Body of pancreas (tissue), 4 donors: ENCODE measurements at regions not wholly inside any gene's neighbourhood (a gene's known extent, or its start where the extent isn't known, plus 50 kb on each side); places are given as distances from the start of the nearest gene placed in this dataset.
"Not testable (repeated sequence)": the region's sequence is repeated elsewhere in the genome, so short reads cannot be mapped to it uniquely, and the experiment has no call there.

Source experiments
- POLR2A ChIP-seq, 3 donors: fragments of 450-650 bp; IDR thresholded peaks; one replicate each; pipeline ENCODE4 v1.6.1; 2016; ENCODE audit warnings: antibody characterized with exemption in 3 of 3, mild to moderate bottlenecking in 2 of 3
- TF ChIP-seq, protein P1 (sequence below), 7 experiments: fragments of 450-650 bp in 4 of 7; fragments of 200-600 bp in 3 of 7; sonication (generic) in 3 of 7; IDR thresholded peaks; one replicate each; pipeline ENCODE4 v1.5.1; 2016 to 2019; ENCODE audit warnings: antibody characterized with exemption in 7 of 7

- TF ChIP-seq, protein P1, sequence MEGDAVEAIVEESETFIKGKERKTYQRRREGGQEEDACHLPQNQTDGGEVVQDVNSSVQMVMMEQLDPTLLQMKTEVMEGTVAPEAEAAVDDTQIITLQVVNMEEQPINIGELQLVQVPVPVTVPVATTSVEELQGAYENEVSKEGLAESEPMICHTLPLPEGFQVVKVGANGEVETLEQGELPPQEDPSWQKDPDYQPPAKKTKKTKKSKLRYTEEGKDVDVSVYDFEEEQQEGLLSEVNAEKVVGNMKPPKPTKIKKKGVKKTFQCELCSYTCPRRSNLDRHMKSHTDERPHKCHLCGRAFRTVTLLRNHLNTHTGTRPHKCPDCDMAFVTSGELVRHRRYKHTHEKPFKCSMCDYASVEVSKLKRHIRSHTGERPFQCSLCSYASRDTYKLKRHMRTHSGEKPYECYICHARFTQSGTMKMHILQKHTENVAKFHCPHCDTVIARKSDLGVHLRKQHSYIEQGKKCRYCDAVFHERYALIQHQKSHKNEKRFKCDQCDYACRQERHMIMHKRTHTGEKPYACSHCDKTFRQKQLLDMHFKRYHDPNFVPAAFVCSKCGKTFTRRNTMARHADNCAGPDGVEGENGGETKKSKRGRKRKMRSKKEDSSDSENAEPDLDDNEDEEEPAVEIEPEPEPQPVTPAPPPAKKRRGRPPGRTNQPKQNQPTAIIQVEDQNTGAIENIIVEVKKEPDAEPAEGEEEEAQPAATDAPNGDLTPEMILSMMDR (IDR thresholded peaks at IDR 0.05), result not testable (repeated sequence)
- not testable (repeated sequence) for TF ChIP-seq POLR2A (IDR thresholded peaks at IDR 0.05)
Measured at GRCh38 chr14:23744368-23744767, 108.2 kb downstream of the DHRS2 start.
